Body of pancreas (tissue), 4 donors: ENCODE measurements at regions not wholly inside any gene's neighbourhood (a gene's known extent, or its start where the extent isn't known, plus 50 kb on each side); places are given as distances from the start of the nearest gene placed in this dataset.

Experiments used
- ATAC-seq: fragments of 150-250 bp; one replicate; pipeline ENCODE4 v1.9.1; 2016
- DNase-seq, 4 donors: peaks; one replicate each; pipeline ENCODE4 v3.0.0-alpha.2; 2019
- H3K27ac ChIP-seq, 4 donors: fragments of 200-600 bp; sonication (generic); 1 replicate in 3 of 4; 2 replicates in 1 of 4; pipeline versions ENCODE4 v1.5.1 to v1.6.1; 2016 to 2019; ENCODE audit warnings: mild to moderate bottlenecking in 1 of 4, mixed read lengths in 1 of 4, moderate library complexity in 1 of 4
- H3K27me3 ChIP-seq, 2 donors: fragments of 200-600 bp; sonication (generic); one replicate each; pipeline ENCODE4 v1.6.0; 2016; ENCODE audit warnings: mild to moderate bottlenecking in 1 of 2
- H3K36me3 ChIP-seq, 2 donors: fragments of 200-600 bp; sonication (generic); replicated peaks in 1 of 2; 2 replicates each; pipeline ENCODE4 v1.5.1; 2016; ENCODE audit warnings: low read depth in 2 of 2; ENCODE audit not compliant: insufficient read depth in 1 of 2
- H3K4me1 ChIP-seq: fragments of 200-600 bp; sonication (generic); one replicate; pipeline ENCODE4 v1.6.0; 2016
- H3K4me3 ChIP-seq, 2 donors: fragments of 200-600 bp; sonication (generic); 1 replicate in 1 of 2; 2 replicates in 1 of 2; pipeline ENCODE4 v1.5.1; 2016 to 2019
- H3K9me3 ChIP-seq, 3 donors: fragments of 200-600 bp; sonication (generic); 1 replicate in 2 of 3; 2 replicates in 1 of 3; pipeline ENCODE4 v1.5.1; 2016
- CTCF ChIP-seq, 7 experiments: fragments of 450-650 bp in 4 of 7; fragments of 200-600 bp in 3 of 7; sonication (generic) in 3 of 7; IDR thresholded peaks; one replicate each; pipeline ENCODE4 v1.5.1; 2016 to 2019; ENCODE audit warnings: antibody characterized with exemption in 7 of 7
- POLR2A ChIP-seq, 3 donors: fragments of 450-650 bp; IDR thresholded peaks; one replicate each; pipeline ENCODE4 v1.6.1; 2016; ENCODE audit warnings: antibody characterized with exemption in 3 of 3, mild to moderate bottlenecking in 2 of 3
- WGBS, 2 donors: methylation state at CpG; one replicate each; pipeline ENCODE4 v1.1.5; 2017; 5-methylcytosine and 5-hydroxymethylcytosine counted together
- intact Hi-C: fragments of 100-400 bp; cut with DNase I; formaldehyde crosslinking; loops from one replicate; pipeline ENCODE4 v1.15.1; 2023

GRCh38 chr2:226076529-226076928, 677.0 kb downstream of the NYAP2 start:
- ATAC-seq, result no peak
- no peak for DNase-seq
- intact Hi-C loops, result no loop called here
- no peak overlapping the region for H3K27ac ChIP-seq
- no peaks in the 10 kb centered on the region for H3K9me3 ChIP-seq
- H3K4me1 ChIP-seq, result no peaks in the 10 kb centered on the region
- H3K27me3 ChIP-seq, result no peaks in the 10 kb centered on the region
- TF ChIP-seq CTCF (IDR thresholded peaks at IDR 0.05), result no peak
- no peak for TF ChIP-seq POLR2A (IDR thresholded peaks at IDR 0.05)
- no peak overlapping the region for H3K4me3 ChIP-seq
- WGBS, 2 donors, result 37 to 55% methylated on average over 1 of the region's 1 CpG
- no peaks in the 10 kb centered on the region for H3K36me3 ChIP-seq

GRCh38 chr2:226074391-226074790, 674.9 kb downstream of the NYAP2 start:
- Histone ChIP-seq H3K9me3 (no peaks in the 10 kb centered on the region), H3K27ac (no peak overlapping the region), H3K36me3 (no peaks in the 10 kb centered on the region), H3K4me1 (no peaks in the 10 kb centered on the region), H3K27me3 (no peaks in the 10 kb centered on the region), H3K4me3 (no peak overlapping the region)
- TF ChIP-seq CTCF (IDR thresholded peaks at IDR 0.05), result no peak
- TF ChIP-seq POLR2A (IDR thresholded peaks at IDR 0.05), result no peak
- 58 to 63% methylated on average over 5 of the region's 5 CpGs for WGBS, 2 donors
- DNase-seq (no peak), ATAC-seq (no peak)
- intact Hi-C loops, result no loop called here

- WGBS, 2 donors, result 78 to 93% methylated on average over 2 of the region's 2 CpGs
- intact Hi-C loops, result no loop called here
- Histone ChIP-seq H3K4me1 (no peaks in the 10 kb centered on the region), H3K27ac (no peak overlapping the region), H3K27me3 (no peaks in the 10 kb centered on the region), H3K36me3 (no peaks in the 10 kb centered on the region), H3K9me3 (no peaks in the 10 kb centered on the region), H3K4me3 (no peak overlapping the region)
- DNase-seq, result no peak
- ATAC-seq, result no peak
- TF ChIP-seq POLR2A (IDR thresholded peaks at IDR 0.05), result no peak
- TF ChIP-seq CTCF (IDR thresholded peaks at IDR 0.05), result no peak
Observed at GRCh38 chr2:226073496-226074160, 674.1 kb downstream of the NYAP2 start.

- H3K4me1 ChIP-seq, result no peaks in the 10 kb centered on the region
- TF ChIP-seq CTCF (IDR thresholded peaks at IDR 0.05), result no peak
- TF ChIP-seq POLR2A (IDR thresholded peaks at IDR 0.05), result no peak
- no peaks in the 10 kb centered on the region for H3K9me3 ChIP-seq
- no peak for ATAC-seq
- no peak overlapping the region for H3K27ac ChIP-seq
- H3K4me3 ChIP-seq, result no peak overlapping the region
- no peaks in the 10 kb centered on the region for H3K27me3 ChIP-seq
- DNase-seq, result no peak
- H3K36me3 ChIP-seq, result no peaks in the 10 kb centered on the region
- 56 to 63% methylated on average over 4 of the region's 4 CpGs for WGBS, 2 donors
- intact Hi-C loops, result no loop called here
Observed at GRCh38 chr2:226066873-226067272, 667.4 kb downstream of the NYAP2 start.

- no peak for ATAC-seq
- no peak for DNase-seq
- WGBS, 2 donors, result 92 to 95% methylated on average over 3 of the region's 3 CpGs
- Histone ChIP-seq H3K9me3 (no peaks in the 10 kb centered on the region), H3K4me1 (no peaks in the 10 kb centered on the region), H3K27me3 (no peaks in the 10 kb centered on the region), H3K36me3 (no peaks in the 10 kb centered on the region), H3K4me3 (no peak overlapping the region), H3K27ac (no peak overlapping the region)
- TF ChIP-seq POLR2A (IDR thresholded peaks at IDR 0.05), result no peak
- TF ChIP-seq CTCF (IDR thresholded peaks at IDR 0.05), result no peak
- intact Hi-C loops, result no loop called here
Observed at GRCh38 chr2:226066391-226066790, 666.9 kb downstream of the NYAP2 start.
